WTC11 (cell line): ENCODE measurements at regions not wholly inside any gene's neighbourhood (a gene's known extent, or its start where the extent isn't known, plus 50 kb on each side); places are given as distances from the start of the nearest gene placed in this dataset.

Experiments used
- CTCF ChIP-seq: fragments of 200-600 bp; IDR thresholded peaks from 2 replicates; pipeline ENCODE4 v1.8.0; 2022; ENCODE audit warnings: antibody characterized with exemption
- E2F1 ChIP-seq: sonication (generic); formaldehyde crosslinking; IDR thresholded peaks from 2 replicates; pipeline ENCODE4 v1.8.0; 2022; ENCODE audit warnings: mild to moderate bottlenecking, missing genetic modification reagents
- E2F5 ChIP-seq: sonication (generic); formaldehyde crosslinking; IDR thresholded peaks from 2 replicates; pipeline ENCODE4 v1.8.1; 2022; ENCODE audit warnings: mild to moderate bottlenecking, moderate library complexity, missing genetic modification reagents
- NR2C2 ChIP-seq: sonication (generic); formaldehyde crosslinking; IDR thresholded peaks from 2 replicates; pipeline ENCODE4 v1.8.0; 2022; ENCODE audit warnings: mild to moderate bottlenecking, missing genetic modification reagents
- ZNF138 ChIP-seq: sonication (generic); formaldehyde crosslinking; conservative IDR thresholded peaks from 2 replicates; pipeline ENCODE4 v1.8.1; 2022; ENCODE audit warnings: mild to moderate bottlenecking, moderate library complexity, missing genetic modification reagents
- ZNF425 ChIP-seq: fragments of 250-450 bp; sonication (Bioruptor Pico); conservative IDR thresholded peaks from 2 replicates; pipeline ENCODE4 v1.9.0; 2021; ENCODE audit warnings: mild to moderate bottlenecking
- TF ChIP-seq, protein P1 (sequence below): sonication (generic); formaldehyde crosslinking; conservative IDR thresholded peaks from 2 replicates; pipeline ENCODE4 v1.8.1; 2022; ENCODE audit warnings: mild to moderate bottlenecking, missing genetic modification reagents

- TF ChIP-seq E2F1 (CRISPR knock-in tag) (no peak), ZNF138 (CRISPR knock-in tag) (no peak), CTCF (no peak), ZNF425 (no peak), NR2C2 (CRISPR knock-in tag) (no peak), E2F5 (CRISPR knock-in tag) (no peak)
- TF ChIP-seq, protein P1, sequence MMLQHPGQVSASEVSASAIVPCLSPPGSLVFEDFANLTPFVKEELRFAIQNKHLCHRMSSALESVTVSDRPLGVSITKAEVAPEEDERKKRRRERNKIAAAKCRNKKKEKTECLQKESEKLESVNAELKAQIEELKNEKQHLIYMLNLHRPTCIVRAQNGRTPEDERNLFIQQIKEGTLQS = no peak
Observed at GRCh38 chr9:90983394-90983793, 181.8 kb downstream of the SYK start.
